Dendritic cell treated with granulocyte-macrophage colony-stimulating factor and Interleukin-4, amounts not matched to agents 40 ng/mL and 50 ng/mL, for 4 days (primary cell): ENCODE measurements at regions not wholly inside any gene's neighbourhood (a gene's known extent, or its start where the extent isn't known, plus 50 kb on each side); places are given as distances from the start of the nearest gene placed in this dataset.

Experiments
- H3K27ac Mint-ChIP-seq: one replicate; pipeline ENCODE4 v1.8.0; 2022; ENCODE audit warnings: mild to moderate bottlenecking, mixed read lengths
- H3K27me3 Mint-ChIP-seq: one replicate; pipeline ENCODE4 v1.8.0; 2022; ENCODE audit warnings: mild to moderate bottlenecking, mixed read lengths
- H3K36me3 Mint-ChIP-seq: one replicate; pipeline ENCODE4 v1.8.0; 2022; ENCODE audit warnings: low read depth, mixed read lengths
- H3K4me1 Mint-ChIP-seq: one replicate; pipeline ENCODE4 v1.8.0; 2022; ENCODE audit warnings: low read depth, mixed read lengths
- H3K4me3 Mint-ChIP-seq: one replicate; pipeline ENCODE4 v1.8.0; 2022; ENCODE audit warnings: mild to moderate bottlenecking, moderate library complexity, mixed read lengths
- H3K9me3 Mint-ChIP-seq: one replicate; pipeline ENCODE4 v1.8.0; 2022; ENCODE audit warnings: mixed read lengths
- intact Hi-C: fragments of 100-400 bp; cut with micrococcal nuclease; formaldehyde crosslinking; loops from one replicate; pipeline ENCODE4 v1.15.0; 2022

GRCh38 chr6:19734519-19734918, 102.7 kb upstream of the ID4 start:
- no peaks in the 10 kb centered on the region for H3K36me3 Mint-ChIP-seq
- H3K4me3 Mint-ChIP-seq = no peak overlapping the region
- H3K9me3 Mint-ChIP-seq = no peaks in the 10 kb centered on the region
- H3K4me1 Mint-ChIP-seq = no peaks in the 10 kb centered on the region
- intact Hi-C loops = no loop called here
- H3K27me3 Mint-ChIP-seq = no peaks in the 10 kb centered on the region
- no peak overlapping the region for H3K27ac Mint-ChIP-seq

DNA sequence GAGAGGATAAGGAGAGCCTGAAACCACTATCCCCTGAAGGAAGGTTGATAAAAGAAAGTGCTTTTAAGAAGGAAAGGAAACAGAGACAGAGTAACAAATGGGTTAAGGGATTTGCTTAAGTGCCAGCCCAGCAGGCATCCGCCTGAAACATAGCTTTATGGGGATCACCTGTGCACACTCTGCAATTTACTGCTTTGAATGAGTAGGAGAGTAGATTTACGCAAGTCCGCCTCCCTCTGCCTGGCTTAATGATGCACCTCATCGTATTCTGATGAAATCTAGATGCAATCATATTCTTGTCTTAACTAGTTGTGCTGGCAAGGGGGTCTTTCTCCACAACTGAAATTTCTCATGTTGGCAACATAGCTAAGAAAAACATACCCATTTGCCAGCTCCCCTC, 101.1 kb upstream of the ID4 start:
- Mint-ChIP-seq H3K27ac (no peak overlapping the region), H3K27me3 (no peaks in the 10 kb centered on the region), H3K36me3 (no peaks in the 10 kb centered on the region), H3K4me1 (no peaks in the 10 kb centered on the region), H3K9me3 (no peaks in the 10 kb centered on the region), H3K4me3 (no peak overlapping the region)
- intact Hi-C loops = no loop called here

- no peak overlapping the region for H3K27ac Mint-ChIP-seq
- H3K9me3 Mint-ChIP-seq = no peaks in the 10 kb centered on the region
- H3K4me3 Mint-ChIP-seq = no peak overlapping the region
- no peaks in the 10 kb centered on the region for H3K27me3 Mint-ChIP-seq
- no peaks in the 10 kb centered on the region for H3K4me1 Mint-ChIP-seq
- intact Hi-C loops = no loop called here
- no peaks in the 10 kb centered on the region for H3K36me3 Mint-ChIP-seq
Measured at GRCh38 chr6:19738010-19738409, 99.2 kb upstream of the ID4 start.

- no peaks in the 10 kb centered on the region for H3K9me3 Mint-ChIP-seq
- no peaks in the 10 kb centered on the region for H3K27me3 Mint-ChIP-seq
- no peaks in the 10 kb centered on the region for H3K4me1 Mint-ChIP-seq
- H3K36me3 Mint-ChIP-seq = no peaks in the 10 kb centered on the region
- no peak overlapping the region for H3K4me3 Mint-ChIP-seq
- intact Hi-C loops = no loop called here
- H3K27ac Mint-ChIP-seq = no peak overlapping the region
Measured at GRCh38 chr6:19749722-19750121, 87.4 kb upstream of the ID4 start.

GRCh38 chr6:19752746-19753145, 84.4 kb upstream of the ID4 start:
- intact Hi-C loops = no loop called here
- Mint-ChIP-seq H3K4me3 (no peak overlapping the region), H3K36me3 (no peaks in the 10 kb centered on the region), H3K27ac (no peak overlapping the region), H3K4me1 (no peaks in the 10 kb centered on the region), H3K9me3 (no peaks in the 10 kb centered on the region), H3K27me3 (no peaks in the 10 kb centered on the region)

DNA sequence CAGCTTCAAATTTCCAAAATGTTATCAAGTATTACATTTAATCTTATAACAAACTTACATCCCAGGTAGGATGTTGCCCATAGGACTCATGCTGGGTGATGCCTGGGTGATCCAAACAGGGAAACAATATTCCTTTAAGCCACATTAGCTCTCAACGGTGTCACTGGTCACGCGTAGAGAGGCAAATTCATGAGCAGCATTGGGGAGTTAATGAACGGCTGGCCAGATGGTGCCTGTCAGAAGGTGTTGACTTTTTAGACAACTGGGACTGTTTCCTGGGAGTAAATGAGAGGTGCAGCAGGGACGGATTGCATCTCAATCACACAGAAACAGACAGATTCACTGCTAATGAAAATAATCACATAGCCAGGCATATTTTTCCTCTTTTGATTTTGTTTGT, 83.3 kb upstream of the ID4 start:
- H3K27ac Mint-ChIP-seq = no peak overlapping the region
- intact Hi-C loops = no loop called here
- H3K9me3 Mint-ChIP-seq = no peaks in the 10 kb centered on the region
- no peak overlapping the region for H3K4me3 Mint-ChIP-seq
- H3K36me3 Mint-ChIP-seq = no peaks in the 10 kb centered on the region
- H3K27me3 Mint-ChIP-seq = no peaks in the 10 kb centered on the region
- no peaks in the 10 kb centered on the region for H3K4me1 Mint-ChIP-seq

DNA sequence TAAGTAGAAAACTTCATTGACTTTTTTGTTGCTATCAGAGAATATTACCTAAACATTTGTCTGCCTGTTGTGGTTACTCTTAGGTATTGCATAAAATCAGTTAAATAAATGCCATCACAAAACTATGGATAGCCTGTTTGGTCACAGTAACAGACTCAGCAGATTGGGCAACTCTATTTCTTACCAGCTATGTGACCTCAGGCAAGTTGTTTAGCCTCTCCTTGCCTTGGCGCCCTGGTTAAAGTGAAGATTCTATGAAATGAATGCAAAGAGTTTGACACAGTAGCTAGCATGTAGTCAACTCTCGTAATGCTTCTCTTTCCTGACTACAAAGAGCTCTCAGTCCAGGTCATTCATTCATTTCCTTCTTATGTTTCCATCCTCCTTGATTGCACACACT, 82.5 kb upstream of the ID4 start:
- H3K4me1 Mint-ChIP-seq = no peaks in the 10 kb centered on the region
- no peaks in the 10 kb centered on the region for H3K27me3 Mint-ChIP-seq
- no peaks in the 10 kb centered on the region for H3K36me3 Mint-ChIP-seq
- intact Hi-C loops = no loop called here
- H3K4me3 Mint-ChIP-seq = no peak overlapping the region
- no peaks in the 10 kb centered on the region for H3K9me3 Mint-ChIP-seq
- H3K27ac Mint-ChIP-seq = no peak overlapping the region

- Mint-ChIP-seq H3K9me3 (no peaks in the 10 kb centered on the region), H3K4me1 (no peaks in the 10 kb centered on the region), H3K27me3 (no peaks in the 10 kb centered on the region), H3K36me3 (no peaks in the 10 kb centered on the region), H3K27ac (no peak overlapping the region), H3K4me3 (no peak overlapping the region)
- intact Hi-C loops = no loop called here
Measured at GRCh38 chr6:19755181-19755580, 82.0 kb upstream of the ID4 start.

DNA sequence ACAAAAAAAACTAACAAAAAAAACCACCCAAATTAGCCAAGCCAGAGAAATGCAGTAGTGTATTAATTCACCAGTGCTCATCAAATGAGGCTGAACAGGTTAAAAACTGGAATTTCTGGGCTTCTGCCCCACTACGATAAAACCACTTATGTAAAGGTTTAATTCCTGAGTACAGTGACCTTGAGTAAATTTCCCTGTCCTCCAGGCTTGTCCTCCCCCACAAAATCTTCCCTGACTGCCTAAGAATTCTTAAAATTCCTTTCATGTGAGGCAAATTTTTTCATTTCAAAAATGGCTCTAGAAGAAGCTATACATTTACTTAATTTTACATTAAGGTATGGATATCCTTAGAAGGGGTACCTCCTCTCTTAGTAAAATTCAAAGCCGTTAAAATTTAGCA, 80.1 kb upstream of the ID4 start:
- intact Hi-C loops = no loop called here
- Mint-ChIP-seq H3K9me3 (no peaks in the 10 kb centered on the region), H3K36me3 (no peaks in the 10 kb centered on the region), H3K4me3 (no peak overlapping the region), H3K27me3 (no peaks in the 10 kb centered on the region), H3K4me1 (no peaks in the 10 kb centered on the region), H3K27ac (no peak overlapping the region)

DNA sequence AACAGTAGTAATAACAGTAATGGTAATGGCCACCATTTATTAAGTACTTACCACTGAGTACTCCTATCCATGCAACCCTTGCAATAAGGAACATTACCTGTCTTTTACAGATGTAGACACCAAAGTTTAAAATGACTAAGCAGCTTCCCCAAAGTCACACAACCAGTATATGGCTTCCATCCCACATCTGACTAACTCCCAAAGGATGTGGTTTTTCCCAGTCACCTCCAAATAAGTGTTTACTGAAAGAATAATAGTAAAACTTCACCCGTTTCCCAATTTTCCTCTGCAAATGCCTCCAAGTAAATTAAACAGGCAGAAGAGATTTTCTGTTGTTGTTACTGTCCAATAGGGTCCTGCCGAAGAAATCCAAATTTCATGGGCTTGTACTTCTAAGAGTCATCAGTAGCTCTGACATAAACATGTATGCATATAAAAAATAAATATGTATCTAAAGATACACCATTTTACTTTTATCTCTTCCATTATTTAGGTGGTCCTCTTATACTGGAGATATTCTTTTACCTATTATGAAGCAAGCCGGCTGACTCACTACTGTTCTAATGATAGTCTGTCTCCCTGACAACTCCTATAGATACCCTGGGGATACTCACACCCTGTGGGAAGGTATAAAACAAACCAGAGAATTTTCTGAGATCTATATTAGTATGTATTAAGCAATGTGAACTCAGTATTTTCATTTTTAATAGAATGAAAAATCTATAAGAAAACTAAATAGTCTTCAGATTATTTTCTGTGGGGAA, 77.9 kb upstream of the ID4 start:
- intact Hi-C loops = no loop called here
- Mint-ChIP-seq H3K4me1 (no peaks in the 10 kb centered on the region), H3K9me3 (no peaks in the 10 kb centered on the region), H3K27me3 (no peaks in the 10 kb centered on the region), H3K36me3 (no peaks in the 10 kb centered on the region), H3K4me3 (no peak overlapping the region), H3K27ac (no peak overlapping the region)

DNA sequence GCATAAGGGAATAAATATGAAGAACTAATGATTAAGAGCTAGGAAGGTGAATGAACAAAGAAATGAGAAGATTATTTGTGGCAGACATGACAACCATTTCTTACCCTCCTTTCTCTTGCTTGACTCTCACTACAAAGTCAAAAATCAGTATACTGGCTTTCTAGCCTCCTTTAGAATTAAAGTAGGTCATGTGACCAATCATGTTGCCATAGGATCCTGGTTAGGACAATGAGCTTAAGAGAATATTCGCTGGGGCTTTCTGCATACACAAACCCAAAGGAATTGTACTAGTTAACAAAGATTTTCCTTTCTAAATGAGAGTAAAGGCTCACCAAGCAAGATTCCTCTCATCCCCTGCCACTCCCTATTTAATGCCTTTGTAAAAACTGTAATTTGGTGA, 76.0 kb upstream of the ID4 start:
- Mint-ChIP-seq H3K36me3 (no peaks in the 10 kb centered on the region), H3K4me1 (no peaks in the 10 kb centered on the region), H3K27ac (no peak overlapping the region), H3K4me3 (no peak overlapping the region), H3K27me3 (no peaks in the 10 kb centered on the region), H3K9me3 (no peaks in the 10 kb centered on the region)
- intact Hi-C loops = no loop called here

GRCh38 chr6:19771753-19772336, 65.3 kb upstream of the ID4 start:
- intact Hi-C loops = no loop called here
- H3K27ac Mint-ChIP-seq = no peak overlapping the region
- H3K27me3 Mint-ChIP-seq = no peaks in the 10 kb centered on the region
- no peaks in the 10 kb centered on the region for H3K36me3 Mint-ChIP-seq
- peaks cover 8% of the 10 kb centered on the region for H3K9me3 Mint-ChIP-seq
- H3K4me3 Mint-ChIP-seq = no peak overlapping the region
- no peaks in the 10 kb centered on the region for H3K4me1 Mint-ChIP-seq

- Mint-ChIP-seq H3K9me3 (peaks cover 8% of the 10 kb centered on the region), H3K27me3 (no peaks in the 10 kb centered on the region), H3K27ac (no peak overlapping the region), H3K36me3 (no peaks in the 10 kb centered on the region), H3K4me3 (no peak overlapping the region), H3K4me1 (no peaks in the 10 kb centered on the region)
- intact Hi-C loops = no loop called here
Measured at GRCh38 chr6:19772891-19773290, 64.3 kb upstream of the ID4 start.

- H3K27me3 Mint-ChIP-seq = no peaks in the 10 kb centered on the region
- no peak overlapping the region for H3K4me3 Mint-ChIP-seq
- H3K36me3 Mint-ChIP-seq = no peaks in the 10 kb centered on the region
- H3K27ac Mint-ChIP-seq = no peak overlapping the region
- H3K4me1 Mint-ChIP-seq = no peaks in the 10 kb centered on the region
- intact Hi-C loops = no loop called here
- no peaks in the 10 kb centered on the region for H3K9me3 Mint-ChIP-seq
Measured at GRCh38 chr6:19781269-19781668, 55.9 kb upstream of the ID4 start.

DNA sequence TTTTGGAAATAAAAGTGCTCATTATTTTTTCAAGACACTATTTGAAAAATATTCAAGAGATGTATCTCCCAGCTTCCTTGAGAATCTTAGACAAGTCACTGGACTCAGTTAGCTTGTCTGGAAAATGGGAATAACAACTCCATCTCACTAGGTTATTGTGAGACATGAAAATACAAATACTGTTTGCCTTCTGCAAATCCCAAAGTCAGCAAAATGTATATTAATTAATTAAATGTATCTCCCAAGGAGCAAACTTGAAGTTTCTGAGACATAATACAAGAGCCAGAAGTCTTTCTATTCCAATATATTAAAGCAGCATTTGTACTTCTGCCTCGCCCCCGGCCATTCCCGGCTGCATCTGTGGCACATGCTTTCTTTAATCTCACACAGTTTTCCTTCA, 54.6 kb upstream of the ID4 start:
- Mint-ChIP-seq H3K36me3 (no peaks in the 10 kb centered on the region), H3K4me3 (no peak overlapping the region), H3K4me1 (no peaks in the 10 kb centered on the region), H3K27me3 (no peaks in the 10 kb centered on the region), H3K27ac (no peak overlapping the region), H3K9me3 (no peaks in the 10 kb centered on the region)
- intact Hi-C loops = no loop called here
